ENCODE measurements at regions not wholly inside any gene's neighbourhood (a gene's known extent, or its start where the extent isn't known, plus 50 kb on each side); places are given as distances from the start of the nearest gene placed in this dataset.

DNA sequence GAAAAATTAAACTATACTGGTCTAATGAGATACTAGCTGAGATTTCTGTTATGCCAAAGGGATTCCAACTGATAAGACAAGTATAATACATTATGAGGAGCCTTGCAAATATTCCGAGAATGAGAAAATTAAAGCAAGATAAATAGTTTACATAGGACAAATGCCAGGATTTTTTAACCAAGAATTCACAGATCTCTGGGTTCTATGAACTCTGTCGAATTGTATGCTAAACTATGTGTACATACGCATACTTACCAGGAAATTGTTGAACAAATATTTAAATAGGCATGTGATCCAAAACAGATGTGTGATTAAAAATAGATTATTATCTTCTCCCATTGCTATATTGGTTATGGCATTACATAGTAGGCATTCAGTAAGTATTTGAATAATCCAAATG is 616.6 kb downstream of the GABRG2 start:
- Histone ChIP-seq H3K4me1 (ENCODE audit: control insufficient read depth, insufficient read depth, low read length) (no peaks in the 10 kb centered on the region), H3K4ac (ENCODE audit: low read depth, low read length) (no peak overlapping the region), H4K91ac (ENCODE audit: insufficient read depth, low read depth, low read length) (no peak overlapping the region), H3K23ac (ENCODE audit: low read depth, low read length) (no peak overlapping the region), H4K20me1 (ENCODE audit: insufficient read depth, low read length) (no peaks in the 10 kb centered on the region), H2AK9ac (replicated peaks; ENCODE audit: low read depth, low read length, poor library complexity) (no peak overlapping the region), H3K4me2 (ENCODE audit: low read depth, low read length) (no peak overlapping the region), H2BK20ac (ENCODE audit: low read depth, low read length) (no peak overlapping the region), H3K27me3 (ENCODE audit: control insufficient read depth, insufficient read depth, low read length) (no peaks in the 10 kb centered on the region), H3K9ac (ENCODE audit: low read depth, low read length) (no peak overlapping the region), H3K4me3 (ENCODE audit: insufficient read depth, low read depth, low read length) (no peak overlapping the region), H3K36me3 (ENCODE audit: control insufficient read depth, insufficient read depth, low read length) (no peaks in the 10 kb centered on the region), H3K18ac (ENCODE audit: low read depth, low read length) (no peak overlapping the region), H2AK5ac (ENCODE audit: low read depth, low read length) (no peak overlapping the region), H2BK15ac (ENCODE audit: low read depth, low read length) (no peak overlapping the region), H2AFZ (replicated peaks; ENCODE audit: low read length, poor library complexity) (no peak overlapping the region), H3K79me1 (ENCODE audit: low read depth in 1 of 2, low read length in 2 of 2) (no peaks in the 10 kb centered on the region), H2BK5ac (ENCODE audit: low read depth, low read length, poor library complexity, severe bottlenecking) (no peak overlapping the region), H3K9me1 (ENCODE audit: insufficient read depth, low read length) (no peaks in the 10 kb centered on the region), H3K56ac (ENCODE audit: extremely low read depth, insufficient read depth, low read length) (no peak overlapping the region), H2BK120ac (ENCODE audit: low read depth, low read length) (no peak overlapping the region), H4K5ac (ENCODE audit: low read depth, low read length) (no peak overlapping the region), H3K9me3 (ENCODE audit: control insufficient read depth, insufficient read depth, low read length) (peaks cover 2% of the 10 kb centered on the region), H4K8ac (ENCODE audit: low read depth in 2 of 2, low read length in 2 of 2) (no peak overlapping the region), H3K27ac (ENCODE audit: insufficient read depth, low read length) (no peak overlapping the region), H3K14ac (replicated peaks; ENCODE audit: low read depth, low read length) (no peak overlapping the region)
- intact Hi-C loops (cut with micrococcal nuclease), result no loop called here
- no peak for ATAC-seq (ENCODE audit: low read depth)
- in situ Hi-C loops (cut with MboI; ENCODE audit: low sequenced_read_pairs), result no loop called here
- no CpG with 5 or more reads among the region's 3 CpGs for WGBS, 2 experiments (ENCODE audit: extremely low coverage in 2 of 2, insufficient read length in 1 of 2)
- dilution Hi-C loops (cut with HindIII; ENCODE audit: low sequenced_read_pairs, unreplicated experiment), result no loop called here
- ChIA-PET POLR2A (ENCODE audit: unreplicated experiment) (no interaction called here), CTCF (no interaction called here)
- TF ChIP-seq RCOR1 (IDR thresholded peaks at IDR 0.05; ENCODE audit: insufficient replicate concordance, low read length) (no peak), MAZ (IDR thresholded peaks at IDR 0.05; ENCODE audit: borderline replicate concordance, low read depth, low read length) (no peak), BHLHE40 (IDR thresholded peaks at IDR 0.05; ENCODE audit: low read depth, low read length) (no peak), USF2 (IDR thresholded peaks at IDR 0.05; ENCODE audit: low read depth, low read length) (no peak), NFE2L2 (IDR thresholded peaks at IDR 0.05; ENCODE audit: low read depth, low read length) (no peak), RAD21 (IDR thresholded peaks at IDR 0.05; ENCODE audit: low read length) (no peak), CEBPB (IDR thresholded peaks at IDR 0.05; ENCODE audit: low read depth, low read length) (no peak), MAFK (IDR thresholded peaks at IDR 0.05; ENCODE audit: low read depth, low read length) (no peak), SMC3 (IDR thresholded peaks at IDR 0.05; ENCODE audit: low read depth, low read length) (no peak), RFX5 (IDR thresholded peaks at IDR 0.05; ENCODE audit: low read depth, low read length) (no peak)
- TF ChIP-seq, protein P1, sequence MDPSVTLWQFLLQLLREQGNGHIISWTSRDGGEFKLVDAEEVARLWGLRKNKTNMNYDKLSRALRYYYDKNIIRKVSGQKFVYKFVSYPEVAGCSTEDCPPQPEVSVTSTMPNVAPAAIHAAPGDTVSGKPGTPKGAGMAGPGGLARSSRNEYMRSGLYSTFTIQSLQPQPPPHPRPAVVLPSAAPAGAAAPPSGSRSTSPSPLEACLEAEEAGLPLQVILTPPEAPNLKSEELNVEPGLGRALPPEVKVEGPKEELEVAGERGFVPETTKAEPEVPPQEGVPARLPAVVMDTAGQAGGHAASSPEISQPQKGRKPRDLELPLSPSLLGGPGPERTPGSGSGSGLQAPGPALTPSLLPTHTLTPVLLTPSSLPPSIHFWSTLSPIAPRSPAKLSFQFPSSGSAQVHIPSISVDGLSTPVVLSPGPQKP (IDR thresholded peaks at IDR 0.05; ENCODE audit: borderline replicate concordance, low read depth, low read length), result no peak
- DNase-seq, result no peak
- BruUV-seq (replicated peaks), result no TSS peak

Data from IMR-90 (cell line).